Right lung (tissue), 2 donors: ENCODE measurements at regions not wholly inside any gene's neighbourhood (a gene's known extent, or its start where the extent isn't known, plus 50 kb on each side); places are given as distances from the start of the nearest gene placed in this dataset.

Experiments used
- DNase-seq, 2 donors: peaks; one replicate each; pipeline ENCODE4 v3.0.0-alpha.2; 2013

DNA sequence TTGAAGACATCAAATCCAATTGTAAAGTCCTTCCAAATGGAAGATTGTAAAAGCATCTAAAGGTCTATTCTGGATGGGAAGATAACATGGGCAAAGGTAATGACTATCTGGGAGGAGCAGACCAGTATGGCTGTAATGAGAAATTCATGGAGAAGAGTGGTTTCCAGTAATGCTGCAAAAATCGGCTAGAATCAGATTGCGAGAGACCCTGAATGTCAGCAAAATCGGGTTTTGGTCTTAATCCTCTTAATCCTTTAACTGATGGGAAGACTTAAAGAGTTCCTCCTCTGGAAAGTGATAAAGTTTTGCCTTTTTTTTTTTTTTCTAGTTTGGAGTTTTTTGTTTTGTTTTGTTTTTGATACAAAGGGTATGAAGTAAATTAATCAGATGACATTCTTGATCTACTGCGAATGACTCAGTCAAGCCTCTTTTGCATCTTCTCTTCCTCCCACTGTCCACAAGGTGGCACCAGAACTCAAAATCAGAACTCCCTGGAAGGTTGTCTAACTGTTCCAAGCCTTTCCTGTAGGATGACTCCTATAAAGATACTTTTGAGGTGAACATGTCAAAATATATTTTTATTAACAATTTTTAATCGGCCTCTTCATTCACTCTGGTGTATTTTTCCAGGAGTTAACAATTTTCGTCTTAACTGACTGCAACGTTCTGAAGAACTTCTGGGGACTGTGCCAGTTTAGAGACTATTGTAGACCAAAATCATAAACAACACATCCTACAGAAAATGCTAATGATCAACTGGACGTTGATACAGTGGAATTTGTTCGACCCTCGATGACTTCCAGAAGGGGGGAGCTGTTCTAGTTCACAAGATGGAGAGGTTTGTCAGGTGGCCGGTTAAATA lies 213.3 kb upstream of the MIR17HG start:
- DNase-seq, result peak in 1 of 2 donors; percentile 40

DNA sequence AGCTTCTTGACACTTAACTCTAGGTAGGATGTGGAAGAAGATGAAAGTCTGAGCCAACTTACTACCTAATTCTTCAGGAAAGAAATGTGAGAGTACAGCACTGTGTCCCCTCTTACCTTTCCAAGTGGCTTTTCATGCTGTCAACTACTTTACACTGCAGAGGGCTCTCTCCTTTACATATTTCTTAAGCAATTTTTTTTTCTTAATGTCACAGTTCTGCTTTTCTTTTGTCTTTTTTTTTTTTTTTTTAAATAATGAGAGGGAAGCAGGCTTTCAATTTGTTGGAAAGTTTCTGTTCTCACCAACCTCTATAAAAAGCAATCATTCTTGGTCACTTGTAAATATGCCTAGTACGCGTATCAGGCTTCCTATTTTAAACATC lies 212.7 kb upstream of the MIR17HG start:
- no peak for DNase-seq

DNA sequence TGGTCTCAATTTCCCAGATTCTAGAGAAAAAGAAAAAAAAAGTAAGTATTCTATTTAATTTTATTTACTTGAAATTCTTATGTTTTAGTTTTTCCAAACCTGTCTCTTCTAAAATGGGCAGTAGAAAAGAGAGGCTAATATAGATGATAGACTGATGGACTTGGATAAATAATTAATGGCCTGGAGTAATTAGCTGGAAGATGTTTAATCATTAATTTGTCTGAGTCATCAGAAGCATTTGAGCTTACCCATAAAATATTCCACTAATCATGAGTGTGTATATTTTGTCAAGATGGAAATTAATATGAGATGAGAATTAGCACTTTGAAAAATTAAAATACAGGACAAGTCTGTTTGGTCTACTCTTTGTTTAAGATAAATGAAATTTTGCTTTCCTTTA lies 212.1 kb upstream of the MIR17HG start:
- no peak for DNase-seq

DNA sequence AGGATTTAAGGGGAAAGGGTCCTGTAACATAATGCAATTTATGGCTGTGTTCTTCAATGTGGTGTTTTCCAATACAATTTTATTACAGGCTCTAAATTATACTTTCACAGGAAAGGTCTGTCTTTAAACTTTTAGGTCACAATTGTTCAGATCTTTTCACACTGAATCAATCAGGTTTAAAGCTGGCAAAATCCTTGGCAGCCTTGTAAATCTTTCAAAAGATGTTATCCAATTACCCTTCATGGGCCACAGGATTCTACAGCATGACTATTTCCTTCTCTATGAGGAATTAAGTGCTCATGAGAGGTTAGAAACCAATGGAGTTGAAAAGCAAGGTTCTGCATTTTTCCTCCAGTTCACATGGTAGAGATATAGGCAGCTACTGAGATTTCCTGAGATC lies 211.5 kb upstream of the MIR17HG start:
- DNase-seq, result no peak

DNA sequence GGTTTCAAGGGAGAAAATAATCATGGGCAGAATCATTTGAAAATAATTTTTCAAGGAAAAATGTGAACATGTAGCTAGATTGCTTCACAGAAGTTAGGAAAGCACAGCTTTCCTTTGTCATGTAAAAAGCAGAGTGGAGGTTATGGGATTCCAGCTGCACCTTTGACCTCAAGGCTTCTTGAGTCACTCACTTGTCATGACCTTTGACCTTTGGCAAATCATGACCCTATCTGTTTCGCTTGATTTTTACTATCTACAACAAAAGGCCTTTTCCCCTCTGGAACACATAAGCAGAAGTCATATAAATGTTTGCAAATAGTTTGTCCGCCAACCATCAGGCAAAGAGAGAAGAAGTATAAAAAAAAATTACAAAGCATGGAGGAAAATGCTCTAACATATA lies 210.7 kb upstream of the MIR17HG start:
- DNase-seq, result no peak

DNA sequence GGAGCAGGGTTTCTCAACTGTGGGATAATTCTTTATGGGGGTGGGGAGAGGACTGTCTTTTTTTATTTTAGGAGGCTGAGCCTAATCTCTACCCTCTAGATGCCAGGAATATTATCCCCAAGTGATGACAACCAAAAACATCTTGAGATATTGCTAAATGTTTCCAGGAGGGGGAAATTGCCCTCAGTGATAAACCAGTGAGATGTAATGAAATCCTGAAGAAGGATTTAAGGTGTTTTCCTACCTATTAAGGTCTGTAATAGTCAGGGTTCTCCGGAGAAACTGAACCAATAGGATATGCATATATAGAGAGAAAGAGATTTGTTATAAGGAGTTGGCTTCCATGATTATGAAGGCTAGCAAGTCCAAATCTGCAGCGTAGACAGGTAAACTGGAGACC lies 208.3 kb upstream of the MIR17HG start:
- no peak for DNase-seq

DNA sequence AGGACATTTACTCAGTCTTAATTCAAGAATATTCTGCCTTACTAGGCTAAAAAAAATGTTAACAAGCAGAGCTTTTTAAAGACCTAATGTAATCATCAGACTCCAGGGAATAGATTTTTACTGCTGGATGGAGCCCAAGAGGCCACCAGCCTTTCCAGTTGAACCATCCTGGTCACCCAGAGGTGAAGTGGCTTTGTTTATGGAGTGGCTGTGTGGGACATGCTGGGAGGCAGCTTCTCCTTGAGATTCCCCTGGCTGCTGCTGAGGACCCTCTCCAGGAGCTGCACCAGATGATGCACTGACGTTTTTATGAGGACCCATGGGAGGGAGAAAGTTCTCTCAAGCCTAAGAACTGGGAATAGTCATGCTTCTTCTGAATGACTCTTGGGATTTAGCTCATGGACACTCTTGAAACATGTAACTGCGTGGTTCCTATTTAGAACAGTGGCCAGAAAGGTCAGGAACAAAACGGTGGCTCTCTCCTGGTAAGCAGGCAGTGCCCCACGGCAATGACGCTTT lies 205.9 kb upstream of the MIR17HG start:
- no peak for DNase-seq

DNA sequence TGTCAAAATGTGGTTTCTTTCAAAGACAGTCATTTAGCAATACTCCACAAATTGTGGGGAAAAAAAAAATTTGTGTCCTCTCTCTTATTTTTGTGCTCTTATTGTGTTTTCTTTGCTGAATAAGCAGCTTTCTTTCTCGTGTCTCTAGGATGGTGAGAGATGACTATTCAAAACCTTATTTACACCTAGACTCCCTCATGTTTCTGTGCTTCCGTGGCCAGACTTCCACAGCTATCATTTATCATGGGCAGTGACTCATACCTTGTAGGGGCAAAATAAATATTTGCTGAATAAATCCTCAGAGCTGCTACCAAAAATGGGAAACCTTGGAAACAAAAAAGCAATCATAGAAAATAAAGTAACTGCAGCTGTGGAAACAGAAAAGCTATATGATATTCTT lies 204.9 kb upstream of the MIR17HG start:
- no peak for DNase-seq

DNA sequence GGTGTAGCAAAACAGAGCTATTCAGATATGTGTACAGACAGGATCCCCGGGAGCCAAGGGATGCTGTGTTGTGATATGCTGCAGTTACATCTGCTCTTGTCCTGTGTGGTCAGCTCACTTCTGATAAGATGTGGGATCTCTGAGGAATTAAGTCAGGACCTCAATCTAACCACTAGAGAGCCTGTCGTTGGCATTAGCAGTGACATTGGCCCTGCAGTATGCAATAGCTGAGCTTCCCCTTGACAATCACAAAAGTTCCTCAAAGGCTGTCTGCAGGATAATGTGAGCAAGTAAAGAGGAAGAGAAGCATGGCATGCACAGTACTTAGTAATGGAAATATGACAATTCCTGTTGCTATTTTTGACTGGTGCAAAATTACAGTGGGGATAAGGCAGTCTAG lies 203.4 kb upstream of the MIR17HG start:
- no peak for DNase-seq

DNA sequence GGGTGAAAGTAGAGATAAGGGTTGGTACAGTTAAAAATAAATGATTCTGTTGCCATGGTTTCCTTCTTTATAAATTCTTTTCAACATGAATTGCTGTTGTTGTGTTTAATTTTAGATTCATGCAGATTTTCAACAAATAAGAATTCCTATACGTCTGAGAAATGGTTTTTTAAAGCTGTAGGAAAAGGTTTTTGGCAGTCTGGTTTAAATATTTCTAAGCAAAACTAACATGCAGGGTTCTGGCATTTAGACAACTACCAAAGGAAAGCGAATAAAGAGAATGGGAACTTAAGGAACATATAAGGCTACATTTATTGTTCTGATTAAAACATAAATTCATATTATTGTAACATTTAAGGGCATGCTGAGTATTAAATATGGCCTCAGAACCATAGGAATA lies 203.0 kb upstream of the MIR17HG start:
- no peak for DNase-seq

DNA sequence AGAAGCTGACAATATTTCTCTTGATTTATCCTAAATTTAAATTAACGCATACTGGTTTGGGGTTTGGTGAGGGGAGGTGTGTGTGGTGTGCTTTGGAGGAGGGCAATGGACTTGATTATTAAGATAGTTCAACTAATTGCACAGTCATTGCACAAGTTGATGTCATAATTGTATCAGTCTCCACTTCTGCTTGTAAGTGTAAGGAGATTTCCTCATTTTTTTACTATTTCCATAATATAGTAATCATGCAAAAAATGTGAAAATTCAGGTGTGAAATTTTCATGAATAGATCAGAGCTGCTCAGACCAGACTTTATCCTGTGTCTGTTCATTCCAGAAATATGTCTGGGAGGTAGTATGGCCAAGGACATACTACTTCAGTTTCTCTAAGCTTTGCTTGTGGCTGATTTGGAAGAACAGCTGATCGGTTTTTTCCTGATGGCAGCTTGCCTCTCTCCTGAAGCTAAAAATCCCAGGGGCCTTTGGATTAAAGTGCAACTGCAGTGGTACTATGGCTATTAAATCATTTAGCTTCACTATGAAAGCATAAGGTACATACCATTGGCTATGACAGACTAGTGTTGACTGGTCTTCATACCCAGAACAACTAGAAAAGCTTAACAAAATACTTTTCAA lies 201.8 kb upstream of the MIR17HG start:
- DNase-seq, result no peak

DNA sequence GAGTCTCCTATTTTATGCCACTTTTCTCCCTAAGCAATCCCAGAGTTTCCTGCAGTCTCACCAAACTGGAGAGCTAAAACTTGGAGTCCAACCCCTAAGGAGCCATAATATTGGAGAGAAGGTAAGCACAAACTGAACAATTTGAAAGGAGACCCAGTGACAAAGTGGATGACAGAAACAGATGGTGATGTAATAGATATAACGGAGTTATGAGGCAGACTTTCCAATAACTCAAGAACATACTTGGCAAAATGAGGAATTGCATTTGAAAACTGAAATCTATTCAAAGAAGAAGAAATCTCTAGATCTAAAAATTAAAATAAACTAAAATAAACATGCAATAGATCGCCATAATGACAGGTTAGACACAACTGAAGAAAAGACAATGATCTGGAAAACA lies 200.9 kb upstream of the MIR17HG start:
- DNase-seq, result no peak

DNA sequence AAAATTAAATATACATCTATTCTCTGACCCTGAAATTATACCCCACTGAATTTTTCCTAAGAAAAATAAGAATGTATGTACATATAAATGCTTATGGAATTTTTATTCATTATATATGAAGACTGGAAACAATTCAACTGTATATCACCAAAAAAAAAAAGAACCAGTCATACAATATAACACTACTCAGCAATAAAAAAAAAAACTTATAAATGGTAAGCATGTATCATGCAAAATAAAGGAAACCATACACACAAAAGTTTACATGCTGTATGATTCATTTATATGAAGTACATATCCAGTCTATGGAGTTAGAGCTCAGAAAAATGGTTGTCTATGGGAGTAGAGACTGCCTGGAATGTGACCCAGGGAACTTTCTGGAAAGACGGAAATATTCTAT lies 199.4 kb upstream of the MIR17HG start:
- no peak for DNase-seq

DNA sequence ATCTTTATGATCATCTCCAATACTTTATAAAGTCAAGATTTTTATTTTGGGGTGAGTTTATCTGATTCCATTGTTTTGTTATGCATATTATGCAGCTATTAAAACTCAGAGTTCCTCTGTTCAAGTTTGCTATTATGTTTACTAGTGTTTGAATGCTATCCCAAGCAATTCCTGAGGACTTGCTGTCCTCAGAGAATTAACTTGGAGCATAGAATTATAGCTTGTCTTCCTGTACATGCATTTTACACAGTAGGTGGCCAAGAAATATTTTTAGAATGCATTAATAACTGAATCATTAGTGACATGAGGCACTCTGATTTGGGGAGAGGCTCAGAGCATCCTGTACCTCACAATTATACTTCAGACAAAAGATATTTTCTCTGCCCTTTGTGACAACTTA lies 195.6 kb upstream of the MIR17HG start:
- DNase-seq, result no peak

DNA sequence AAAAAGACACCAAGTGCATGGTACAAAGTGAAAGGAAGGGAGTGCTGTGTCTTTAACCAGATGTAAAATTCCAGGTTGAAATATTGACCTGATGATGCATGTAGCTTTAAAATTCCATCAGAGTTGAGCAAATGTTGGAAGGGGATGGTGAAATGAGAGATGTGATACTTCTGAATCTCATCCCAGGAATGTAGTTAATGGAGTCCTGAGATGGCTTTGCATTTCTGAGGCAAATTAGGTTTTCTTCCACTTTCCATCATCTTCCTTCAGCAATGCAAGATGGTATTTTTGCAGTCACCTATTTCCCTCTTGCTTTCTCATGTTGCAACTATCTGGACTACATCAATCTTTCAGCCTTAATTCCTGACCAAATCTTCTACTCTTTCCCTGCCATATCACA lies 194.1 kb upstream of the MIR17HG start:
- no peak for DNase-seq

DNA sequence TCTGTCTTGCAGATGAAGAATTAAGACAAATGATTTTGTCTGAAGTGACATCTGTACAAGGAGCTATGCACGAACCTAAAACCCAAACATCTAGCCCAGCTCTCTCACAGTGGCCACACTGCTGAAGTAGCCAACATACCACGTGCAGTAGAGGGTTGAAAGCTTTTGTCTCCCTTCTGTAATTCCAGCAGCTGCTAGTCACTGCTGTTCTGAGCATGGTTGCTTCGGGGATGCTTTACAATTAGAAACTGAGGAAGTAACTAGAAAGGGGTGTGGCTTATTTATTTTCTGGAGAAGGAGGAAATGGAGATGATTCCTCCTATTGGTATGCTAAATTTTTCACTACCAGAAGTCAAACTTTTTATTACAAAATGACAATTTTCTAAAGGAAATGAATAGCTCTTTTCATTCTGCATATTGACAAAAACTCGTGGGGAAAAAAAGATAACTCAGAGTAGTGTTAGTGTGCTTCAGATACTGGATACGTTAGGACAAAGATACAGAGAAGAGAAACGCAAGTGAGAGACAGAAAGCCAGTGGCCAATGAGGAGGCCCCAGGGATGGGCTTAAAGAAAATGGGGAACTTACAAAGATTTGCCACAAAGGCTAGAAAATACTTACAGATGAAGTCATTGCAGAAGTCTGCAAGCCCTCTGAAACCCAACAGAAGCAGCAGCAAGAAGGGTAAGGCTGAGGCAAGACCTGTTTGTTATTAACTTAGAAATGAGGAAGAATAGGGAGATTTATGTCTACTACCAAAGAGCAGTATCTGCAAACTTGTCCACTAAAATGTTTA lies 192.7 kb upstream of the MIR17HG start:
- no peak for DNase-seq

DNA sequence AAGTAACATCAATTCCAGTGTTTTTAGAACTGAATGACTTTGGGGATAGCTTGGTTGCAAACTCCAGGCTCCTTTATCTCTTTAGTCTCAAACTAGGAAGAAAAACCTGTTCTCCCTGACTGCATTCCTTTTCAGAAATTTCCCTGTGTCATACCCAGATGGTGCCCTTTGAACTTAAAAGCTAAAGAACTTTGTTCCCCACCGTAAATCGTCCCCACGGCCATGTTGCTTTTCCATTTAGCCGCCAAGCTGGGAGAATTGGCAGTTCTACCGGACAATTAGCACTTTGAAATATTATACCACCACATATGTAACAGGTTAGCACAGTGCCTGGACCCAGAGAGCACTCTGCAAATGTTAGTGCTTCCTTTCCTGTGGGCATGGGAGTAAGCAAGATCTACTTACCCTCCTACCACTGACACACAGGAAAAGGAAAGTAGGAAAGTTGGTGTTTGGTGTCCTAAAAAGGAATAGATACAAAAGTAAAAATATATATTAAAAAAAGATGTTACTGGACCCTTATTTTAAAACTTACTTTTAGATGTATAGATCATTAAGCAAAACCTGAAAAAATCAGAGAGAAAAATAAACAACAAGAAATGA lies 191.9 kb upstream of the MIR17HG start:
- DNase-seq, result no peak

DNA sequence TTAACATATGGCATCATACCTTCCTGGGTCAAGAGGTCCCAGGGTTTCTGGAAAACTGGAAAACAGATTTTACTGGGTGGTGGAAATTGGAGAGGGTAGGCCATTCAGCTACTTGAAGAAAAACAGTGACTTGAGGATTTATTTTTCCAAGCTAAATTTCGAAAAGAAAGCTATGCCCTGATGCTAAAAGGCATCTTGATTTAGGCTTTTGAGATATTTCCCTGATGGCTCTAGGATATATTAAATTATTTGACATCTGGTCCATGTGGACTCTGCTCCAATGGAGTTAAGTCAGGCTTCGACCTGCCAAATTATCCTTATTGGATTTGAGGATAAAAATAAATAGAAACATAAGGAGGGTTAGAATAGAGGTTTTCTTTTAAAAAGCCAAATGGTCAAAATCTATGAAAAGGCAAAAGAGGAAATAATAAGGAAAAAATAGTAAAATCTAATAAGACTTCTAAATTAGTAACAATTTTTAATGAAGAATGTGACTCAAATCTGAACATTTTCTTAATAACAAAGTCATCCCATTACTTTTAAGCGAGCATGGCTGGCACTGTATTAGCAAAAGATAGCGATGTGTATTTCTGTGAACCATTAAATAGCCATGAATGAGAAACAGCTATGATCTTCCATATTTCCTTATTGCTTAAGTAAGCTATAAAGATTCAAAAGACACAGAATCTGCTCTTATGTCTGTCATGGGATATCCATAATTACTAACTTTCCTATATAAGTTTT lies 190.0 kb upstream of the MIR17HG start:
- no peak for DNase-seq

DNA sequence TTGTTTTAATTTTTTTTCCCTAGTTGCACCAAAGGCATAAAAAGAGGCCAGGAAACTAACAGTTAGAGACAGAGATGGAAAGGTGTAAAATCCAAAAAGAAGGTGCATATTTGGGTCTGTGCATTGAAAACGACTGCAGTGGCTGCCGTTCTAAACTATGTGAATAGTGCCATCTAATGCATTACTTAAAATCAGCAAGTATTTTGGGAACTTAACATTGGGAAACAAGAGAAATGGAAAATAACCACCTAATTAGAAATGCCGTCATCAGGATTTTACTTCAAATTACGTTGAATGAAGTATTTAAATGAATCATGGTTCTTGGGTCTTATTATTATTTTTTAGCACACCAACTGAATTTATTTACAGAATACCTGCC lies 189.5 kb upstream of the MIR17HG start:
- no peak for DNase-seq

DNA sequence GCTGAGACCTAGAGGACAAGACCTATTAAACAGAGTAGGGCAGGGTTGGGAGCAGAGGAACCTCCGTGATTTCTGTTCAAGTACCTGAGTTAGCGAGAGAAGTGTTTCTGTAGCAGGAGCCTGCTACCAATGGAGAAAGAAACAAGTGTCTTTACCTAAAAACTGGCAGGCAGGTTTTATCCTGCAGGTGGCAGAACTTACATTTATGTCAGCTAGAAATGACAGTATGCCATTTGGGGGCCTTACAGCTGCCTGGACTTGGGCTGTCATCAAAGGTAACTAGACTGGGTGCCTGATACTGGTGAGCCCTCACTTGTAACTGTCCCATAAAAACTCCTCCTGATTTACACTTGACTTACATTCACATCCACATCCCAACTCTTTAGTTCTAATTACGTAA lies 185.3 kb upstream of the MIR17HG start:
- DNase-seq, result no peak

DNA sequence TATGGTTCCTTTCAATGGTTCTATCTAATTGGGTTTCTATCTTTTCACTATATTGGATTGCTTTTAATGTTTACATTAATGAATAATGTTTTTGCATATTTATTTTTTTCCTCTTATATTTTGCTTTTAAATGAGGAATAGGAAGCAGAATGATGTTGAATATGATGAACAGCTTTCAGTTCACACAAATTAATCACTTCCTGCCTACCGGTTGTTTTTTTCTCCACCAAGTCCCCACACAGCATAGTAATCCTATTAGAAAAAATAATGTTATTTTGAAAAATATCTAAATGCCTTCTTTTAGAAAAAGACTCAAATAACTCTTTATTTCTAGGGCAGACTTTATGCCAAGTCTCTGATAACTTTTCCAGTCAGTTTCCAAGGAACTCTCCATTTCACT lies 184.9 kb upstream of the MIR17HG start:
- no peak for DNase-seq

DNA sequence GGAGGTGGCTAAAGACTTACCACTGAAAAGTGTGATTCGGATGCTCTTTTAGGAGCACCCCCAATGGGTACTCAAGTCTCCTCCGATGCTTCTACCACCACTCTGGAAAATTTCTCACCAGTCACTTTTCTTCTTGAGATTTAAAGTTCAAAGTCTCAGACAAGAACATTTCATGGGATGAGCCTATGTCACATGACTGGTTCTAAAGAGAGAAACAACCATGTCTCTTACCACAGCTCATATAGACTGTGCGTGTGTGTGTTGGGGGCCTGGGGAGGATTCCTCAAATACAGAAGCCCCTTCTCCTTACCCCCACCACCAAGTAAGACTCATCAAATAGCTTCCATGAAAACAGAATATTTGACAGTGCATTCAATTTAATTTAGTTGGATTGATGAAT lies 181.7 kb upstream of the MIR17HG start:
- DNase-seq, result no peak
